Glutamatergic neuron (in vitro differentiated cells): ENCODE measurements at regions not wholly inside any gene's neighbourhood (a gene's known extent, or its start where the extent isn't known, plus 50 kb on each side); places are given as distances from the start of the nearest gene placed in this dataset.

Experiments
- DNase-seq: peaks from one replicate; pipeline ENCODE4 v3.0.0; 2022
- H3K27ac Mint-ChIP-seq: one replicate; pipeline ENCODE4 v1.8.0; 2020; ENCODE audit warnings: mild to moderate bottlenecking, mixed read lengths, inconsistent platforms; ENCODE audit not compliant: unreplicated experiment
- H3K27me3 Mint-ChIP-seq: one replicate; pipeline ENCODE4 v1.8.0; 2020; ENCODE audit warnings: mild to moderate bottlenecking, moderate library complexity, mixed read lengths, inconsistent platforms; ENCODE audit not compliant: unreplicated experiment
- H3K36me3 Mint-ChIP-seq: one replicate; pipeline ENCODE4 v1.8.0; 2020; ENCODE audit warnings: mild to moderate bottlenecking, mixed read lengths, inconsistent platforms; ENCODE audit not compliant: unreplicated experiment
- H3K4me1 Mint-ChIP-seq: one replicate; pipeline ENCODE4 v1.8.0; 2020; ENCODE audit warnings: mild to moderate bottlenecking, low read depth, mixed read lengths, inconsistent platforms; ENCODE audit not compliant: unreplicated experiment
- H3K4me3 Mint-ChIP-seq: one replicate; pipeline ENCODE4 v1.8.0; 2020; ENCODE audit warnings: mild to moderate bottlenecking, mixed read lengths, inconsistent platforms; ENCODE audit not compliant: unreplicated experiment
- H3K9me3 Mint-ChIP-seq: one replicate; pipeline ENCODE4 v1.8.0; 2020; ENCODE audit warnings: mild to moderate bottlenecking, moderate library complexity, mixed read lengths, inconsistent platforms; ENCODE audit not compliant: unreplicated experiment
- TF ChIP-seq, protein P1 (sequence below): fragments of 200-600 bp; sonication (generic); IDR thresholded peaks from one replicate; pipeline ENCODE4 v1.5.0; 2021; ENCODE audit not compliant: partially characterized antibody, unreplicated experiment

DNA sequence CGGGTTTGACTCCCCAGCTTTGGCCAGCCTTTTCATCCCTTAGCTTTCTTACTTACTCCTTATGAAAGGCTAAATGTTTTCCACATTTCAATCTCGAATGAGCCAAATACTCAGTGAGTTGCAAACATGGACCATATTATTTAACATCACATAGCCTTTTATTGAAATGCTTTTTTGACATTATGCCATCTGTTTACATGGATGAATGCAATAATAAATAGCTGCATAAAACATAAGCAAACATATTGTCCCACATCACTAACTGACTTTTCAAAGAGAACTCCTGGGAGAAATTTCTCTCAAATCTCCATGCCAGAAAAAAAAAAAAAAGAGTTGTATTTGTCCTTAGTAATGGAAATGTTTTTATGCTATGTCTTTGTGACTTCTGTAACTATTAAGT is 134.9 kb downstream of the LSMEM1 start:
- Mint-ChIP-seq H3K4me3 (no peak overlapping the region), H3K36me3 (peaks cover 4% of the 10 kb centered on the region), H3K27ac (no peak overlapping the region), H3K9me3 (no peaks in the 10 kb centered on the region), H3K4me1 (no peaks in the 10 kb centered on the region), H3K27me3 (no peaks in the 10 kb centered on the region)
- TF ChIP-seq, protein P1, sequence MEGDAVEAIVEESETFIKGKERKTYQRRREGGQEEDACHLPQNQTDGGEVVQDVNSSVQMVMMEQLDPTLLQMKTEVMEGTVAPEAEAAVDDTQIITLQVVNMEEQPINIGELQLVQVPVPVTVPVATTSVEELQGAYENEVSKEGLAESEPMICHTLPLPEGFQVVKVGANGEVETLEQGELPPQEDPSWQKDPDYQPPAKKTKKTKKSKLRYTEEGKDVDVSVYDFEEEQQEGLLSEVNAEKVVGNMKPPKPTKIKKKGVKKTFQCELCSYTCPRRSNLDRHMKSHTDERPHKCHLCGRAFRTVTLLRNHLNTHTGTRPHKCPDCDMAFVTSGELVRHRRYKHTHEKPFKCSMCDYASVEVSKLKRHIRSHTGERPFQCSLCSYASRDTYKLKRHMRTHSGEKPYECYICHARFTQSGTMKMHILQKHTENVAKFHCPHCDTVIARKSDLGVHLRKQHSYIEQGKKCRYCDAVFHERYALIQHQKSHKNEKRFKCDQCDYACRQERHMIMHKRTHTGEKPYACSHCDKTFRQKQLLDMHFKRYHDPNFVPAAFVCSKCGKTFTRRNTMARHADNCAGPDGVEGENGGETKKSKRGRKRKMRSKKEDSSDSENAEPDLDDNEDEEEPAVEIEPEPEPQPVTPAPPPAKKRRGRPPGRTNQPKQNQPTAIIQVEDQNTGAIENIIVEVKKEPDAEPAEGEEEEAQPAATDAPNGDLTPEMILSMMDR, result no peak
- DNase-seq, result no peak

DNA sequence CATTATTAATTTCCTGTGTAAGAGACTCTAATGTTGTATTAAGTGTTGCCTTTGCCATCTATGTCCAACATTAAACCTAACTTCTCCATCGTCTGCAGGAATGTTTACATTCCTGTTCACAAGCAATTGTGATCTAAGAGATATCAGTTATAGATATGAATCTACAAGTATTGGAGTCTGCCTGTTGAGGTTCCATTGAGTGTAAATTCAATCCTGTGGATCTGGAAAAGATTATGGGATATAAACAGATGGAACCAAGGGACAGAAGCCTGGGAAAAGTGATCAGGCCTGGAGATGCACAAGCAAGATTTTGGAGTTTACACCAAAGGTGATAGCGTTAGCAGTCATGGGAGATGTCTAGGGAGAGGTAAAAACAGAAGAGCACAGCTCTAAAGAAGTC is 135.5 kb downstream of the LSMEM1 start:
- Mint-ChIP-seq H3K36me3 (peaks cover 4% of the 10 kb centered on the region), H3K4me3 (no peak overlapping the region), H3K27ac (no peak overlapping the region), H3K9me3 (no peaks in the 10 kb centered on the region), H3K27me3 (no peaks in the 10 kb centered on the region), H3K4me1 (no peaks in the 10 kb centered on the region)
- DNase-seq, result no peak
- TF ChIP-seq, protein P1, result no peak

DNA sequence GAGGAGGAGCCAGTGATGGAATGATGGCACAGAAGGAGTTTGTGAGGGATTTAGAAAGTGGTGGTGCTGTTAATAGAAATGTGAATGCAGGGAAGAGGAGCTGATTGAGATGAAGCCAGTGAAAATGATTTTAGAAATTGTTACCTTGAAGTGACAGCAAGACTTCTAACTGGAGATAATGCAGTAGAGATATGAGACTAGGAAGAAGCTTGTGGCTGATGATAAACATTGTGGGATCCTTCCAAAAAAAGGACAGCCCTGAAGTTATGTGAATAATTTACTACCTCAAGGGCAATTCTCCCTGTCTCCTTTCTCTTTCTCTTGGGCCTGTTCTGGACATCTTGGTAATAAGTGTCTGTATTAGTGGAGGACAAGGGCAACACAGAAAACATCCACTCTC is 138.6 kb downstream of the LSMEM1 start:
- Mint-ChIP-seq H3K4me3 (no peak overlapping the region), H3K4me1 (peaks cover 6% of the 10 kb centered on the region), H3K27me3 (peaks cover 2% of the 10 kb centered on the region), H3K9me3 (no peaks in the 10 kb centered on the region), H3K36me3 (peaks cover 4% of the 10 kb centered on the region), H3K27ac (no peak overlapping the region)
- TF ChIP-seq, protein P1, result no peak
- DNase-seq, result no peak

DNA sequence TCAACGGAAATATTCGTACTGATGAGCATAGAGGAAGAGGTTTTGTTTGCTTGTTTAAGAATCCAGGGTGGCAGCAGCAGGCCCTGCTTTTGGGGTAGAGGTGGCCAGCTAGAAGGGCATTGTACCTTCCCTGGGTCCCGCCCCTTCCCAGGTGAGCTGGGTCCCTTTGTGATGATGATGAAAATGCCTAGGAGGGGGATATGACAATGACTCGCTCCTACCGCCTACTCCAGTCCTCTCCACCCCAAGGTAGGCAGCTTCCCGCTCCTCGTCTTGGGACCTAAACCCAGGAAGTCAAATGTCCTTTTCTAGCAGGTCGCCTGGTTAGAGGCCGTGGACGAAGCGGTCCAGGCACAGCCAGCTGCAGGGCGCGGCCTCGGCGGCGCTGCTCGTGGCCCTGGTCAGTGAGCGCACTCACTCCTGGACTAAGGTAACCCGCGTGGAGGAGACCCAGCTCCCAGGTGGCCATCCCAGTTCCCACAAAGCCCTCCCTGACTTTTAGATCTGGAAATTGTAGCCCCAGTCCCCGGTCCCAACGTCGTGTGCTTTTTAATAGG is 141.4 kb downstream of the LSMEM1 start:
- Mint-ChIP-seq H3K27me3 (peaks cover 2% of the 10 kb centered on the region), H3K27ac (no peak overlapping the region), H3K4me1 (peaks cover 6% of the 10 kb centered on the region), H3K36me3 (peaks cover 4% of the 10 kb centered on the region), H3K9me3 (no peaks in the 10 kb centered on the region), H3K4me3 (no peak overlapping the region)
- no peak for DNase-seq
- TF ChIP-seq, protein P1, result no peak

DNA sequence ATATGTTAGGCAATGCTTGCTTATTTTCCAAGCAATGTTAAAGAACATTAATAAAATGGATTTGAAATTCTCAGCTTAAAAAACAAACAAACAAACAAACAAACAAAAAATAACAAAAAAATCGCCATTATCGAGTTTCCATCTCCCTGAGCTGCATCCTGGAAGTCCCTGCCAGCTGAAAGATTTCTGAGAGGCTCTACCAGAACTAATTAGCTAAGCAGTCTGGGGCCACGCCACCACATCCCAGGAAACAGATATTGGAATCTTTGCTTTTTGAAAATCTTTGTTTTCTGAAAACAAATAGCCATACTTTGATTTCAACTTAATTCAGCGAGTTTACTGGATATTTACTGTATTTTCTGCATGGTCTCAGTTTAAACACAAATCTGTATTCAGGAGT is 143.6 kb downstream of the LSMEM1 start:
- Mint-ChIP-seq H3K4me1 (peaks cover 6% of the 10 kb centered on the region), H3K4me3 (no peak overlapping the region)
- TF ChIP-seq, protein P1, result no peak

More for the DNA sequence above, 143.6 kb downstream of the LSMEM1 start:
- DNase-seq, result no peak
- H3K36me3 Mint-ChIP-seq, result peaks cover 9% of the 10 kb centered on the region
- no peaks in the 10 kb centered on the region for H3K9me3 Mint-ChIP-seq
- H3K27me3 Mint-ChIP-seq, result peaks cover 2% of the 10 kb centered on the region
- no peak overlapping the region for H3K27ac Mint-ChIP-seq
